Endothelial cell of umbilical vein (primary cell): ENCODE measurements at regions not wholly inside any gene's neighbourhood (a gene's known extent, or its start where the extent isn't known, plus 50 kb on each side); places are given as distances from the start of the nearest gene placed in this dataset.

ENCODE experiments used
- BruUV-seq: library from RNA; stranded (reverse); fragments of 400-500 nt; replicated peaks from 2 replicates; lab custom pipeline; 2021; lab: Mats Ljungman, UMichigan
- CTCF ChIA-PET: fragments of 300-600, 350-600 bp; sonication (Branson Sonifier 250); formaldehyde crosslinking; loops from one replicate; lab custom pipeline; 2021; ENCODE audit warnings: antibody characterized with exemption, inconsistent platforms; lab: Charles Lee
- POLR2A ChIA-PET: fragments of 300-600, 350-600 bp; sonication (Branson Sonifier 250); formaldehyde crosslinking; loops from one replicate; lab custom pipeline; 2021; ENCODE audit warnings: antibody characterized with exemption, inconsistent platforms; lab: Charles Lee
- DNase-seq: peaks from one replicate; pipeline ENCODE4 v3.0.0-alpha.2; 2011; ENCODE audit warnings: low read depth, low spot score
- FAIRE-seq: peaks from 2 replicates; lab custom pipeline; 2011; peaks lifted over from hg19 to GRCh38; lab: Jason Lieb, UNC
- H2AFZ ChIP-seq: 2 replicates; pipeline ENCODE4 v1.6.0; 2012; ENCODE audit warnings: low read depth, low read length, control low read depth, inconsistent platforms
- H3K27ac ChIP-seq: 2 replicates; pipeline ENCODE4 v1.5.1; 2011; ENCODE audit warnings: low read depth, mild to moderate bottlenecking, control low read depth, low read length, moderate library complexity; ENCODE audit not compliant: insufficient read depth
- H3K27me3 ChIP-seq, 2 experiments: 2 replicates each; pipeline versions ENCODE4 v1.6.0 to v1.6.1; 2011; ENCODE audit warnings: low read length in 2 of 2, mixed read lengths in 1 of 2; ENCODE audit not compliant: control insufficient read depth in 2 of 2, insufficient read depth in 2 of 2
- H3K36me3 ChIP-seq, 2 experiments: 2 replicates in 1 of 2; 3 replicates in 1 of 2; pipeline ENCODE4 v1.5.1; 2011; ENCODE audit warnings: low read length in 2 of 2, mild to moderate bottlenecking in 1 of 2, moderate library complexity in 1 of 2; ENCODE audit not compliant: control insufficient read depth in 2 of 2, insufficient read depth in 2 of 2; ENCODE audit errors: extremely low read depth in 1 of 2
- H3K4me1 ChIP-seq: 3 replicates; pipeline ENCODE4 v1.5.1; 2011; ENCODE audit warnings: mild to moderate bottlenecking, low read length; ENCODE audit not compliant: control insufficient read depth, insufficient read depth; ENCODE audit errors: extremely low read depth
- H3K4me2 ChIP-seq: 2 replicates; pipeline ENCODE4 v1.6.1; 2011; ENCODE audit warnings: low read length, control low read depth, mixed read lengths; ENCODE audit not compliant: insufficient read depth
- H3K4me3 ChIP-seq, 3 experiments: fragments of 200-600 bp in 1 of 3; sonication (generic), shearing (Covaris generic) in 1 of 3; replicated peaks in 1 of 3; 2 replicates each; pipeline ENCODE4 v1.5.1; 2011 to 2016; ENCODE audit warnings: control low read depth in 3 of 3, low read length in 3 of 3, mild to moderate bottlenecking in 2 of 3, inconsistent platforms in 1 of 3, low read depth in 1 of 3, moderate library complexity in 1 of 3; ENCODE audit not compliant: insufficient read depth in 1 of 3
- H3K79me2 ChIP-seq: 2 replicates; pipeline ENCODE4 v1.6.0; 2012; ENCODE audit warnings: low read length, inconsistent platforms; ENCODE audit not compliant: control insufficient read depth, insufficient read depth
- H3K9ac ChIP-seq: replicated peaks from 2 replicates; pipeline ENCODE3; 2011; ENCODE audit warnings: low read length, control low read depth; ENCODE audit not compliant: insufficient read depth; ENCODE audit errors: extremely low read depth
- H3K9me1 ChIP-seq: replicated peaks from 3 replicates; pipeline ENCODE4 v1.6.0; 2011; ENCODE audit warnings: mild to moderate bottlenecking, low read length; ENCODE audit not compliant: control insufficient read depth, insufficient read depth; ENCODE audit errors: extremely low read depth
- H3K9me3 ChIP-seq: replicated peaks from 2 replicates; pipeline ENCODE4 v1.5.1; 2012; ENCODE audit warnings: low read length, inconsistent platforms; ENCODE audit not compliant: control insufficient read depth, insufficient read depth
- H4K20me1 ChIP-seq: replicated peaks from 2 replicates; pipeline ENCODE3; 2011; ENCODE audit warnings: mild to moderate bottlenecking, low read length; ENCODE audit not compliant: control insufficient read depth, insufficient read depth; ENCODE audit errors: extremely low read depth
- EZH2 ChIP-seq: IDR thresholded peaks from 2 replicates; pipeline ENCODE4 v1.6.1; 2012; ENCODE audit warnings: borderline replicate concordance, low read depth, mild to moderate bottlenecking, moderate library complexity, low read length, inconsistent platforms; ENCODE audit not compliant: severe bottlenecking
- FOS ChIP-seq: IDR thresholded peaks from 2 replicates; pipeline ENCODE4 v1.6.1; 2011; ENCODE audit warnings: mild to moderate bottlenecking, low read length, moderate library complexity, borderline replicate concordance; ENCODE audit not compliant: insufficient read depth
- GATA2 ChIP-seq: IDR thresholded peaks from 2 replicates; pipeline ENCODE4 v1.7.0; 2011; ENCODE audit warnings: low read depth, mild to moderate bottlenecking, moderate library complexity, mixed read lengths, low read length; ENCODE audit not compliant: insufficient read length, insufficient read depth
- JUN ChIP-seq: IDR thresholded peaks from 2 replicates; pipeline ENCODE4 v1.6.1; 2011; ENCODE audit warnings: borderline replicate concordance, low read depth; ENCODE audit not compliant: insufficient read length, insufficient read depth
- MYC ChIP-seq: IDR thresholded peaks from one replicate; pipeline ENCODE4 v1.6.1; 2011; ENCODE audit warnings: mild to moderate bottlenecking, low read depth, low read length
- POLR2A ChIP-seq: IDR thresholded peaks from 2 replicates; pipeline ENCODE4 v1.6.1; 2012; ENCODE audit warnings: low read depth, mild to moderate bottlenecking, control low read depth, low read length
- POLR2AphosphoS5 ChIP-seq: IDR thresholded peaks from 2 replicates; pipeline ENCODE4 v1.6.1; 2012; ENCODE audit warnings: low read depth, mild to moderate bottlenecking, control low read depth, low read length, moderate library complexity; ENCODE audit not compliant: insufficient read depth
- dilution Hi-C: fragments of 300-500 bp; cut with MboI; formaldehyde crosslinking; loops from one replicate; pipeline ENCODE4 v1.15.0; 2019; ENCODE audit warnings: low sequenced_read_pairs; ENCODE audit not compliant: extremely low pct_ligation_motif_present
- intact Hi-C: fragments of 100-400 bp; cut with micrococcal nuclease; formaldehyde crosslinking; loops from one replicate; pipeline ENCODE4 v1.10.0; 2022
- TF ChIP-seq, protein P1 (sequence below), 2 donors: IDR thresholded peaks; 1 replicate in 1 of 2; 2 replicates in 1 of 2; pipeline ENCODE4 v1.5.1; 2011; ENCODE audit warnings: low read length in 2 of 2, mild to moderate bottlenecking in 2 of 2, moderate library complexity in 2 of 2, control low read depth in 1 of 2, inconsistent platforms in 1 of 2, low read depth in 1 of 2; ENCODE audit not compliant: insufficient read depth in 1 of 2; ENCODE audit errors: extremely low read depth in 1 of 2
- TF ChIP-seq, protein P2 (sequence below): IDR thresholded peaks from 2 replicates; pipeline ENCODE4 v1.6.1; 2011; ENCODE audit not compliant: insufficient read depth, insufficient read length

DNA sequence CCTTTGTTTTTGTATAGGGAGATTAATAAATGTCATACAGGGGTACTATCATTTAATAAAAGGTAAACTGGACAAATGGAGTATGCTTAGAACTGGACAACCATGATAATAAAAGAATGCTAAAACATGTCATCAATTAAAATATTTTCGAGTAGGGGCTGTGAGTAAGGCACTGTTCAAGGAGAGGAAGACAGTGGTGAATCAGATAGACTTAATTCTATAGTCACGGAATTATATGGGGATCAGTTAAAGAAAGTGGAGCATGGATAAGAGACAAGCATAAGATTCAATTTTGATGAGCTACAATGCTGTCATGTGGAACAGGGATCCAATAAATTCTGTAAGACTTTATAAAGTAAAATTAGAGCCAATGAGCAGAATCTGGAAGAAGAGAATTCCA, 104.5 kb downstream of the HMHB1 start:
- no peaks in the 10 kb centered on the region for H3K9me1 ChIP-seq
- ChIA-PET POLR2A (no interaction called here), CTCF (no interaction called here)
- H3K4me3 ChIP-seq: no peak overlapping the region
- no peak overlapping the region for H3K9ac ChIP-seq
- intact Hi-C loops: no loop called here
- H3K27ac ChIP-seq: no peak overlapping the region
- no peaks in the 10 kb centered on the region for H3K27me3 ChIP-seq
- no peak overlapping the region for H2AFZ ChIP-seq
- no peaks in the 10 kb centered on the region for H3K36me3 ChIP-seq
- DNase-seq (no peak), FAIRE-seq (no peak)
- no peaks in the 10 kb centered on the region for H3K79me2 ChIP-seq
- dilution Hi-C loops: no loop called here
- H3K4me2 ChIP-seq: no peak overlapping the region
- TF ChIP-seq, protein P1, sequence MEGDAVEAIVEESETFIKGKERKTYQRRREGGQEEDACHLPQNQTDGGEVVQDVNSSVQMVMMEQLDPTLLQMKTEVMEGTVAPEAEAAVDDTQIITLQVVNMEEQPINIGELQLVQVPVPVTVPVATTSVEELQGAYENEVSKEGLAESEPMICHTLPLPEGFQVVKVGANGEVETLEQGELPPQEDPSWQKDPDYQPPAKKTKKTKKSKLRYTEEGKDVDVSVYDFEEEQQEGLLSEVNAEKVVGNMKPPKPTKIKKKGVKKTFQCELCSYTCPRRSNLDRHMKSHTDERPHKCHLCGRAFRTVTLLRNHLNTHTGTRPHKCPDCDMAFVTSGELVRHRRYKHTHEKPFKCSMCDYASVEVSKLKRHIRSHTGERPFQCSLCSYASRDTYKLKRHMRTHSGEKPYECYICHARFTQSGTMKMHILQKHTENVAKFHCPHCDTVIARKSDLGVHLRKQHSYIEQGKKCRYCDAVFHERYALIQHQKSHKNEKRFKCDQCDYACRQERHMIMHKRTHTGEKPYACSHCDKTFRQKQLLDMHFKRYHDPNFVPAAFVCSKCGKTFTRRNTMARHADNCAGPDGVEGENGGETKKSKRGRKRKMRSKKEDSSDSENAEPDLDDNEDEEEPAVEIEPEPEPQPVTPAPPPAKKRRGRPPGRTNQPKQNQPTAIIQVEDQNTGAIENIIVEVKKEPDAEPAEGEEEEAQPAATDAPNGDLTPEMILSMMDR (IDR thresholded peaks at IDR 0.05; ENCODE audit: extremely low read depth in 1 of 2, insufficient read depth in 1 of 2, low read depth in 1 of 2, low read length in 2 of 2): no peak
- TF ChIP-seq MYC (no peak), GATA2 (no peak)
- H3K4me1 ChIP-seq: peaks cover 5% of the 10 kb centered on the region
- H3K9me3 ChIP-seq: no peaks in the 10 kb centered on the region
- no peaks in the 10 kb centered on the region for H4K20me1 ChIP-seq
- no TSS peak for BruUV-seq

DNA sequence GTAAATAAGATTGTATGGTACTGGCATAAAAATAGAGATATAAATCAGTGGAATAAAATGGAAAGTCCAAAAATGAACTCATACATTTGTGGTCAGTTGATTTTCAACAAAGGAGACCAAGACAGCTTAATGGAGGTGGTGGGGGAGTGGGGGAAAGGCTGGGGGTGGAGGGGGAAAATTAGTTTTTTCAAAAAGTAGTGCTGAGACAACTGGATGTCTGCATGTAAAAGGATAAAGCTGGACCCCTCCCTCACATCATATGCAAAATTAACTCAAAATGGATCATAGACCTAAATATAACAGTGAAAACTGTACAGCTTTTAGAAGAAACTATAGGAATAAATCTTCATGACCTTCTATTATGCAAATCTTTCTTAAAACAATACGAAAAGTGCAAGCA, 107.0 kb downstream of the HMHB1 start:
- dilution Hi-C loops (no loop called here), intact Hi-C loops (no loop called here)
- ChIA-PET POLR2A (no interaction called here), CTCF (interaction anchor here (1.1 kb wide), 1 partner anchor 49 kb away, joined by 4 read pairs; no protein-coding TSS in a partner anchor)
- no peak overlapping the region for H3K9ac ChIP-seq
- no peaks in the 10 kb centered on the region for H3K79me2 ChIP-seq
- H3K9me3 ChIP-seq: no peaks in the 10 kb centered on the region
- peaks cover 26% of the 10 kb centered on the region for H3K4me1 ChIP-seq
- no peak overlapping the region for H3K4me2 ChIP-seq
- H3K27ac ChIP-seq: no peak overlapping the region
- no peak overlapping the region for H3K4me3 ChIP-seq
- no peaks in the 10 kb centered on the region for H3K36me3 ChIP-seq
- DNase-seq: no peak
- H4K20me1 ChIP-seq: no peaks in the 10 kb centered on the region
- no peaks in the 10 kb centered on the region for H3K9me1 ChIP-seq
- TF ChIP-seq, protein P2, sequence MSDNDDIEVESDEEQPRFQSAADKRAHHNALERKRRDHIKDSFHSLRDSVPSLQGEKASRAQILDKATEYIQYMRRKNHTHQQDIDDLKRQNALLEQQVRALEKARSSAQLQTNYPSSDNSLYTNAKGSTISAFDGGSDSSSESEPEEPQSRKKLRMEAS: no peak
- no peak for TF ChIP-seq GATA2
- TF ChIP-seq FOS: no peak
- no peak for TF ChIP-seq POLR2A
- TF ChIP-seq, protein P1 (IDR thresholded peaks at IDR 0.05; ENCODE audit: extremely low read depth in 1 of 2, insufficient read depth in 1 of 2, low read depth in 1 of 2, low read length in 2 of 2): no peak
- no peak for TF ChIP-seq POLR2AphosphoS5
- TF ChIP-seq EZH2: no peak
- no peak for TF ChIP-seq JUN
- TF ChIP-seq MYC: no peak
- H3K27me3 ChIP-seq: no peaks in the 10 kb centered on the region
- FAIRE-seq: no peak
- BruUV-seq: no TSS peak
- H2AFZ ChIP-seq: no peak overlapping the region
